K562 (cell line): ENCODE measurements at regions not wholly inside any gene's neighbourhood (a gene's known extent, or its start where the extent isn't known, plus 50 kb on each side); places are given as distances from the start of the nearest gene placed in this dataset.

Experiments
- ATAC-seq: fragments of 200-7000 bp; cut with Tn5 transposase; 3 replicates; pipeline ENCODE4 v1.9.1; 2020; ENCODE audit warnings: moderate library complexity
- BruUV-seq: library from RNA; stranded (reverse); fragments of 400-500 nt; replicated peaks from 2 replicates; lab custom pipeline; 2021; lab: Mats Ljungman, UMichigan
- CTCF ChIA-PET: fragments of 300-600 bp; formaldehyde crosslinking; extraction: SDS; loops from one replicate; lab custom pipeline; 2021; ENCODE audit warnings: low intra/inter-chr PET ratio; lab: Yijun Ruan, JAX
- POLR2A ChIA-PET: fragments of 300-600, 350-650 bp; sonication (Branson Sonifier 250); formaldehyde crosslinking; extraction: SDS; loops from one replicate; lab custom pipeline; 2021; ENCODE audit warnings: antibody characterized with exemption, inconsistent platforms; lab: Yijun Ruan, JAX
- DNase-seq, 4 experiments: peaks; one replicate each; pipeline versions ENCODE4 v3.0.0 to v3.0.0-alpha.2; 2011 to 2018; ENCODE audit warnings: low spot score in 3 of 4, mixed read lengths in 3 of 4; ENCODE audit errors: extremely low read depth in 1 of 4
- FAIRE-seq: peaks from 2 replicates; lab custom pipeline; 2011; peaks lifted over from hg19 to GRCh38; lab: Jason Lieb, UNC
- H2AFZ ChIP-seq: 2 replicates; pipeline ENCODE4 v1.6.0; 2011; ENCODE audit warnings: low read depth, low read length, control low read depth, inconsistent platforms
- H3K27ac ChIP-seq: fragments of 200-600 bp; 3 replicates; pipeline ENCODE4 v1.8.0; 2011; ENCODE audit warnings: low read depth, mild to moderate bottlenecking, control low read depth, inconsistent platforms, low read length, moderate library complexity, mixed read lengths; ENCODE audit errors: extremely low read depth
- H3K27me3 ChIP-seq, 2 experiments: fragments of 300-600 bp in 1 of 2; 2 replicates in 1 of 2; 3 replicates in 1 of 2; pipeline versions ENCODE4 v1.6.0 to v1.8.0; 2011; ENCODE audit warnings: inconsistent platforms in 2 of 2, low read length in 2 of 2, mild to moderate bottlenecking in 1 of 2, mixed read lengths in 1 of 2, moderate library complexity in 1 of 2; ENCODE audit not compliant: control insufficient read depth in 2 of 2, insufficient read depth in 2 of 2
- H3K36me3 ChIP-seq: fragments of 300-600 bp; 3 replicates; pipeline ENCODE4 v1.8.0; 2011; ENCODE audit warnings: mild to moderate bottlenecking, low read length, inconsistent platforms; ENCODE audit not compliant: control insufficient read depth, insufficient read depth
- H3K4me1 ChIP-seq, 2 experiments: fragments of 200-600 bp in 1 of 2; replicated peaks in 1 of 2; 2 replicates in 1 of 2; 3 replicates in 1 of 2; pipeline versions ENCODE4 v1.5.1 to v1.8.0; 2011; ENCODE audit warnings: inconsistent platforms in 2 of 2, low read length in 2 of 2, mild to moderate bottlenecking in 1 of 2, mixed read lengths in 1 of 2, moderate library complexity in 1 of 2; ENCODE audit not compliant: control insufficient read depth in 2 of 2, insufficient read depth in 2 of 2
- H3K4me2 ChIP-seq: 2 replicates; pipeline ENCODE4 v1.6.1; 2011; ENCODE audit warnings: low read length, control low read depth, inconsistent platforms, mixed read lengths; ENCODE audit not compliant: insufficient read depth
- H3K4me3 ChIP-seq: fragments of 200-600 bp; sonication (generic), shearing (Covaris generic); 2 replicates; pipeline ENCODE4 v1.5.1; 2016; ENCODE audit warnings: control low read depth, inconsistent platforms
- H3K79me2 ChIP-seq: fragments of 200-600 bp; 3 replicates; pipeline ENCODE4 v1.8.0; 2011; ENCODE audit warnings: low read length, inconsistent platforms; ENCODE audit not compliant: control insufficient read depth, insufficient read depth
- H3K9ac ChIP-seq, 2 experiments: 2 replicates each; pipeline versions ENCODE4 v1.6.0 to v1.6.1; 2011; ENCODE audit warnings: low read depth in 2 of 2, low read length in 2 of 2, control low read depth in 1 of 2, inconsistent platforms in 1 of 2, mild to moderate bottlenecking in 1 of 2, mixed read lengths in 1 of 2; ENCODE audit not compliant: insufficient read depth in 1 of 2
- H3K9me1 ChIP-seq: one replicate; pipeline ENCODE4 v1.6.0; 2011; ENCODE audit warnings: inconsistent platforms, mild to moderate bottlenecking, low read length, moderate library complexity; ENCODE audit not compliant: control insufficient read depth, insufficient read depth
- H3K9me3 ChIP-seq: replicated peaks from 2 replicates; pipeline ENCODE4 v1.5.1; 2011; ENCODE audit warnings: low read depth, low read length, inconsistent platforms; ENCODE audit not compliant: control insufficient read depth, insufficient read depth
- H4K20me1 ChIP-seq: replicated peaks from 2 replicates; pipeline ENCODE4 v1.6.1; 2011; ENCODE audit warnings: low read length, inconsistent platforms, mixed read lengths; ENCODE audit not compliant: control insufficient read depth, insufficient read depth
- HEY1 ChIP-seq: fragments of 250-450 bp; sonication (Bioruptor Pico); IDR thresholded peaks from 2 replicates; pipeline ENCODE4 v1.5.0; 2020; ENCODE audit warnings: mild to moderate bottlenecking, moderate library complexity, borderline replicate concordance
- OTX1 ChIP-seq: fragments of 450-650 bp; formaldehyde crosslinking; IDR thresholded peaks from 2 replicates; pipeline ENCODE4 v1.4.0; 2022; ENCODE audit warnings: mild to moderate bottlenecking
- POLR2B ChIP-seq: fragments of 450-650 bp; IDR thresholded peaks from 2 replicates; pipeline ENCODE4 v1.6.1; 2018; ENCODE audit warnings: low read depth; ENCODE audit not compliant: partially characterized antibody
- SRSF3 ChIP-seq: fragments of 200-400 bp; formaldehyde crosslinking; IDR thresholded peaks from 2 replicates; pipeline ENCODE4 v1.6.1; 2016; ENCODE audit warnings: mild to moderate bottlenecking, low read length, moderate library complexity; ENCODE audit not compliant: insufficient read depth
- ZC3H4 ChIP-seq: sonication (generic); formaldehyde crosslinking; IDR thresholded peaks from 2 replicates; pipeline ENCODE4 v1.9.0; 2021; ENCODE audit warnings: missing genetic modification reagents, borderline replicate concordance
- ZNF146 ChIP-seq: IDR thresholded peaks from one replicate; pipeline ENCODE4 v1.6.1; 2018; ENCODE audit warnings: missing compliant biosample characterization; ENCODE audit not compliant: unreplicated experiment
- ZNF274 ChIP-seq: IDR thresholded peaks from 2 replicates; pipeline ENCODE4 v1.6.1; 2011; ENCODE audit warnings: low read depth, mild to moderate bottlenecking, low read length, moderate library complexity, borderline replicate concordance
- ZNF324 ChIP-seq: fragments of 250-450 bp; sonication (Bioruptor Pico); IDR thresholded peaks from 2 replicates; pipeline ENCODE4 v1.4.0; 2020; ENCODE audit warnings: mild to moderate bottlenecking
- WGBS: fragments of 100-300 bp; shearing (Covaris generic); methylation state at CpG from one replicate; pipeline ENCODE4 v1.1.6; 2016; ENCODE audit warnings: low coverage, mixed read lengths; ENCODE audit not compliant: insufficient coverage; ENCODE audit errors: missing lambda C conversion rate; 5-methylcytosine and 5-hydroxymethylcytosine counted together
- in situ Hi-C: fragments of 300-500 bp; cut with MboI; formaldehyde crosslinking; loops from 4 replicates; pipeline ENCODE4 v1.15.0; 2018; ENCODE audit warnings: inconsistent platforms, mixed read lengths
- intact Hi-C: fragments of 100-400 bp; cut with micrococcal nuclease; formaldehyde crosslinking; loops from 2 replicates; pipeline ENCODE4 v1.14.2; 2022
- TF ChIP-seq, protein P1 (sequence below), 2 experiments: fragments of 450-650 bp in 1 of 2; IDR thresholded peaks; 2 replicates each; pipeline ENCODE4 v1.6.1; 2011 to 2017; ENCODE audit warnings: low read depth in 2 of 2, antibody characterized with exemption in 1 of 2, borderline replicate concordance in 1 of 2, low read length in 1 of 2, mild to moderate bottlenecking in 1 of 2, mixed read lengths in 1 of 2; ENCODE audit not compliant: control insufficient read depth in 1 of 2
- TF ChIP-seq, protein P2 (sequence below): sonication (generic); formaldehyde crosslinking; IDR thresholded peaks from 2 replicates; pipeline ENCODE4 v1.8.0; 2022; ENCODE audit warnings: mild to moderate bottlenecking, missing genetic modification reagents
- TF ChIP-seq, protein P3 (sequence below): fragments of 250-450 bp; sonication (Bioruptor Pico); IDR thresholded peaks from 2 replicates; pipeline ENCODE4 v1.5.1; 2021; ENCODE audit warnings: mild to moderate bottlenecking

DNA sequence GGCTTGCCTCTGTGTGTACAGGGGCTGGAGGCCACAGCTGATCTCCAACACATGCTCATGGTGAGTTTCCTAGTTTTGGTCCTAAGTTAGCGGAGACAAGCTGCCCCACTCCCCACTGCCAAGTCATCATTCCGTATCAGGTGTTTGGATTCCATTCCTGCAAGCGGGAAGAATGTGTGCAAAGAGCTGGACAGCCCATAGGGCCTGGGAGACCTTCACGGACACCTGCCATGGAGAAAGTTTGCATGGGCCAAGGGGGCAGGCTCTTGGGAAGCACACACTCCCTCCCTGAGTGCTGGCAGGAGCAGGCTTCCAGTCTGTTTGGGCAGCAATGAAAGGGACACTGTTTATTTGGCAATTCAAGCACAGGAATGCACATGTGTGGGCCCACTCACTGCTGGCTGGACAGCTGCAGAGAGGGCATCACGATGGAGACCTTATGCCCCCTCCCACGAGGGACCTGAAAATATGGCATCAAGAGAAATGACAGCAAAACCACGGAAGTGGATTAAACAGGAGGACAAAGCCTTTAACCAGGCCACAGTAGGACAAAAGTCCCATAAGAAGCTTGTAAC lies 149.7 kb downstream of the KLF13 start (continued):
- TF ChIP-seq, protein P1, sequence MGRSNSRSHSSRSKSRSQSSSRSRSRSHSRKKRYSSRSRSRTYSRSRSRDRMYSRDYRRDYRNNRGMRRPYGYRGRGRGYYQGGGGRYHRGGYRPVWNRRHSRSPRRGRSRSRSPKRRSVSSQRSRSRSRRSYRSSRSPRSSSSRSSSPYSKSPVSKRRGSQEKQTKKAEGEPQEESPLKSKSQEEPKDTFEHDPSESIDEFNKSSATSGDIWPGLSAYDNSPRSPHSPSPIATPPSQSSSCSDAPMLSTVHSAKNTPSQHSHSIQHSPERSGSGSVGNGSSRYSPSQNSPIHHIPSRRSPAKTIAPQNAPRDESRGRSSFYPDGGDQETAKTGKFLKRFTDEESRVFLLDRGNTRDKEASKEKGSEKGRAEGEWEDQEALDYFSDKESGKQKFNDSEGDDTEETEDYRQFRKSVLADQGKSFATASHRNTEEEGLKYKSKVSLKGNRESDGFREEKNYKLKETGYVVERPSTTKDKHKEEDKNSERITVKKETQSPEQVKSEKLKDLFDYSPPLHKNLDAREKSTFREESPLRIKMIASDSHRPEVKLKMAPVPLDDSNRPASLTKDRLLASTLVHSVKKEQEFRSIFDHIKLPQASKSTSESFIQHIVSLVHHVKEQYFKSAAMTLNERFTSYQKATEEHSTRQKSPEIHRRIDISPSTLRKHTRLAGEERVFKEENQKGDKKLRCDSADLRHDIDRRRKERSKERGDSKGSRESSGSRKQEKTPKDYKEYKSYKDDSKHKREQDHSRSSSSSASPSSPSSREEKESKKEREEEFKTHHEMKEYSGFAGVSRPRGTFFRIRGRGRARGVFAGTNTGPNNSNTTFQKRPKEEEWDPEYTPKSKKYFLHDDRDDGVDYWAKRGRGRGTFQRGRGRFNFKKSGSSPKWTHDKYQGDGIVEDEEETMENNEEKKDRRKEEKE (IDR thresholded peaks at IDR 0.05; ENCODE audit: borderline replicate concordance in 1 of 2, control insufficient read depth in 1 of 2, low read depth in 2 of 2, low read length in 1 of 2), result no peak
- no peak for TF ChIP-seq POLR2B
- TF ChIP-seq, all 486 proteins: peak for 0

DNA sequence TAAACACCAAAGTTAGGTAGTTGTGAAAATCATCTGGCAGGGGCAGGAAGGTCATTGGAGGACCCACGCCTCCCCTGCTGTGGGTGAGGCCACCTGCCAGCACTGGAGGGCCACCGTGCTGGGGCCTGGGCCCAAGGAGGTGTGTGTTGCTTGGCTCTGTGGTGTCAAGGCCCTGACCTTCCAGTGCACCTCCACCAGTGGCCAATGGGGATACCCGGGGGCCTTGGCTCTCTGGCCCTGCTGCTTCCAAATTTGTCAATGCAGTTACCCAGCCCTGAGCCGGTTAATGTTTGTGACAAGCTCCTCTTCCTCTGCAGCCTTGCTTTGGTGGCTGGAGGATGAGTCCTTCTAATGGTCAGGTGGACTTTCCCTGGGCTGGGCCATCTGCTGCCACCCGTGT lies 150.2 kb downstream of the KLF13 start:
- no peaks in the 10 kb centered on the region for H3K4me1 ChIP-seq
- TF ChIP-seq ZNF274 (no peak), OTX1 (CRISPR knock-in tag) (no peak), ZNF146 (CRISPR knock-in tag) (no peak), HEY1 (CRISPR knock-in tag) (no peak), ZC3H4 (CRISPR knock-in tag) (no peak), ZNF324 (CRISPR knock-in tag) (no peak), SRSF3 (no peak)
- TF ChIP-seq, protein P2, sequence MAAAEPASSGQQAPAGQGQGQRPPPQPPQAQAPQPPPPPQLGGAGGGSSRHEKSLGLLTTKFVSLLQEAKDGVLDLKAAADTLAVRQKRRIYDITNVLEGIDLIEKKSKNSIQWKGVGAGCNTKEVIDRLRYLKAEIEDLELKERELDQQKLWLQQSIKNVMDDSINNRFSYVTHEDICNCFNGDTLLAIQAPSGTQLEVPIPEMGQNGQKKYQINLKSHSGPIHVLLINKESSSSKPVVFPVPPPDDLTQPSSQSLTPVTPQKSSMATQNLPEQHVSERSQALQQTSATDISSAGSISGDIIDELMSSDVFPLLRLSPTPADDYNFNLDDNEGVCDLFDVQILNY (CRISPR knock-in tag), result no peak
- TF ChIP-seq, protein P3, sequence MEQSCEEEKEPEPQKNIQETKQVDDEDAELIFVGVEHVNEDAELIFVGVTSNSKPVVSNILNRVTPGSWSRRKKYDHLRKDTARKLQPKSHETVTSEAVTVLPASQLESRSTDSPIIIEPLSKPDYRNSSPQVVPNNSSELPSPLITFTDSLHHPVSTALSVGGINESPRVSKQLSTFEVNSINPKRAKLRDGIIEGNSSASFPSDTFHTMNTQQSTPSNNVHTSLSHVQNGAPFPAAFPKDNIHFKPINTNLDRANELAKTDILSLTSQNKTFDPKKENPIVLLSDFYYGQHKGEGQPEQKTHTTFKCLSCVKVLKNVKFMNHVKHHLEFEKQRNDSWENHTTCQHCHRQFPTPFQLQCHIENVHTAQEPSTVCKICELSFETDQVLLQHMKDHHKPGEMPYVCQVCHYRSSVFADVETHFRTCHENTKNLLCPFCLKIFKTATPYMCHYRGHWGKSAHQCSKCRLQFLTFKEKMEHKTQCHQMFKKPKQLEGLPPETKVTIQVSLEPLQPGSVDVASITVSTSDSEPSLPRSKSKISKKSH (CRISPR knock-in tag), result no peak
- ChIA-PET POLR2A (no interaction called here), CTCF (no interaction called here)
- FAIRE-seq (no peak), DNase-seq (no peak), ATAC-seq (no peak)
- in situ Hi-C loops, result no loop called here
- no peaks in the 10 kb centered on the region for H3K79me2 ChIP-seq
- no peaks in the 10 kb centered on the region for H3K9me3 ChIP-seq
- H3K27me3 ChIP-seq, result peaks cover 0 to 23% of the 10 kb centered on the region in 2 experiments; a peak in 3 of 5 replicates
- no peak overlapping the region for H3K9ac ChIP-seq
- 2% methylated on average over 5 of the region's 5 CpGs for WGBS
- H3K9me1 ChIP-seq, result no peaks in the 10 kb centered on the region
- H2AFZ ChIP-seq, result no peak overlapping the region
- no peaks in the 10 kb centered on the region for H3K36me3 ChIP-seq
- H3K4me3 ChIP-seq, result no peak overlapping the region
- no peak overlapping the region for H3K27ac ChIP-seq
- H4K20me1 ChIP-seq, result no peaks in the 10 kb centered on the region
- intact Hi-C loops, result no loop called here
- no peak overlapping the region for H3K4me2 ChIP-seq
- BruUV-seq, result no TSS peak
